ENCODE measurements at regions not wholly inside any gene's neighbourhood (a gene's known extent, or its start where the extent isn't known, plus 50 kb on each side); places are given as distances from the start of the nearest gene placed in this dataset.

- Histone ChIP-seq H3K4me1 (no peaks in the 10 kb centered on the region), H3K27me3 (no peaks in the 10 kb centered on the region), H3K4me3 (no peak overlapping the region), H3K9me3 (peaks cover 0 to 11% of the 10 kb centered on the region in 2 donors), H3K27ac (no peak overlapping the region), H3K36me3 (no peaks in the 10 kb centered on the region)
- no peak for DNase-seq (ENCODE audit: low spot score)
- TF ChIP-seq CTCF (IDR thresholded peaks at IDR 0.05): no peak
Measured at GRCh38 chr16:9417898-9418297, 326.5 kb downstream of the HAPSTR1 start.

- DNase-seq (ENCODE audit: low spot score): no peak
- TF ChIP-seq CTCF (IDR thresholded peaks at IDR 0.05): no peak
- H3K36me3 ChIP-seq: no peaks in the 10 kb centered on the region
- H3K27ac ChIP-seq: peak overlapping the region in 1 of 2 donors; percentile 63
- H3K27me3 ChIP-seq: no peaks in the 10 kb centered on the region
- H3K4me3 ChIP-seq: no peak overlapping the region
- H3K9me3 ChIP-seq: peaks cover 0 to 11% of the 10 kb centered on the region in 2 donors
- no peaks in the 10 kb centered on the region for H3K4me1 ChIP-seq
Measured at GRCh38 chr16:9419161-9419560, 327.7 kb downstream of the HAPSTR1 start.

- TF ChIP-seq CTCF (IDR thresholded peaks at IDR 0.05): no peak
- no peak overlapping the region for H3K4me3 ChIP-seq
- H3K27ac ChIP-seq: peak overlapping the region in 1 of 2 donors; percentile 65
- H3K36me3 ChIP-seq: no peaks in the 10 kb centered on the region
- no peaks in the 10 kb centered on the region for H3K9me3 ChIP-seq
- no peaks in the 10 kb centered on the region for H3K27me3 ChIP-seq
- H3K4me1 ChIP-seq: no peaks in the 10 kb centered on the region
- no peak for DNase-seq (ENCODE audit: low spot score)
Measured at GRCh38 chr16:9422762-9423513, 331.5 kb downstream of the HAPSTR1 start.

GRCh38 chr16:9425236-9425635, 333.8 kb downstream of the HAPSTR1 start:
- no peak overlapping the region for H3K4me3 ChIP-seq
- no peaks in the 10 kb centered on the region for H3K27me3 ChIP-seq
- H3K36me3 ChIP-seq: no peaks in the 10 kb centered on the region
- no peak for TF ChIP-seq CTCF (IDR thresholded peaks at IDR 0.05)
- H3K9me3 ChIP-seq: no peaks in the 10 kb centered on the region
- peak overlapping the region in 1 of 2 donors; percentile 51 for H3K27ac ChIP-seq
- no peak for DNase-seq (ENCODE audit: low spot score)
- H3K4me1 ChIP-seq: no peaks in the 10 kb centered on the region

GRCh38 chr16:9428355-9429005, 337.0 kb downstream of the HAPSTR1 start:
- no peaks in the 10 kb centered on the region for H3K4me1 ChIP-seq
- H3K36me3 ChIP-seq: no peaks in the 10 kb centered on the region
- H3K27me3 ChIP-seq: no peaks in the 10 kb centered on the region
- H3K4me3 ChIP-seq: no peak overlapping the region
- no peak for DNase-seq (ENCODE audit: low spot score)
- no peaks in the 10 kb centered on the region for H3K9me3 ChIP-seq
- H3K27ac ChIP-seq: no peak overlapping the region
- TF ChIP-seq CTCF (IDR thresholded peaks at IDR 0.05): no peak

All from right atrium auricular region (tissue), 2 donors.